ENCODE measurements at regions not wholly inside any gene's neighbourhood (a gene's known extent, or its start where the extent isn't known, plus 50 kb on each side); places are given as distances from the start of the nearest gene placed in this dataset.

- no peak for DNase-seq (ENCODE audit: low read depth)
- no peak overlapping the region for H3K4me3 ChIP-seq (ENCODE audit: low read length)
- TF ChIP-seq, protein P1, sequence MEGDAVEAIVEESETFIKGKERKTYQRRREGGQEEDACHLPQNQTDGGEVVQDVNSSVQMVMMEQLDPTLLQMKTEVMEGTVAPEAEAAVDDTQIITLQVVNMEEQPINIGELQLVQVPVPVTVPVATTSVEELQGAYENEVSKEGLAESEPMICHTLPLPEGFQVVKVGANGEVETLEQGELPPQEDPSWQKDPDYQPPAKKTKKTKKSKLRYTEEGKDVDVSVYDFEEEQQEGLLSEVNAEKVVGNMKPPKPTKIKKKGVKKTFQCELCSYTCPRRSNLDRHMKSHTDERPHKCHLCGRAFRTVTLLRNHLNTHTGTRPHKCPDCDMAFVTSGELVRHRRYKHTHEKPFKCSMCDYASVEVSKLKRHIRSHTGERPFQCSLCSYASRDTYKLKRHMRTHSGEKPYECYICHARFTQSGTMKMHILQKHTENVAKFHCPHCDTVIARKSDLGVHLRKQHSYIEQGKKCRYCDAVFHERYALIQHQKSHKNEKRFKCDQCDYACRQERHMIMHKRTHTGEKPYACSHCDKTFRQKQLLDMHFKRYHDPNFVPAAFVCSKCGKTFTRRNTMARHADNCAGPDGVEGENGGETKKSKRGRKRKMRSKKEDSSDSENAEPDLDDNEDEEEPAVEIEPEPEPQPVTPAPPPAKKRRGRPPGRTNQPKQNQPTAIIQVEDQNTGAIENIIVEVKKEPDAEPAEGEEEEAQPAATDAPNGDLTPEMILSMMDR (IDR thresholded peaks at IDR 0.05; ENCODE audit: insufficient read depth, low read depth, low read length, missing control alignments): no peak
Measured at GRCh38 chr6:122524056-122524455, 52.4 kb upstream of the SERINC1 start.

- no peak overlapping the region for H3K4me3 ChIP-seq (ENCODE audit: low read length)
- peak; percentile 75 for DNase-seq (ENCODE audit: low read depth)
- TF ChIP-seq, protein P1 (IDR thresholded peaks at IDR 0.05; ENCODE audit: insufficient read depth, low read depth, low read length, missing control alignments): peak; percentile 99
Measured at GRCh38 chr6:122530440-122531046, 58.9 kb upstream of the SERINC1 start.

- no peak overlapping the region for H3K4me3 ChIP-seq (ENCODE audit: low read length)
- no peak for DNase-seq (ENCODE audit: low read depth)
- TF ChIP-seq, protein P1 (IDR thresholded peaks at IDR 0.05; ENCODE audit: insufficient read depth, low read depth, low read length, missing control alignments): no peak
Measured at GRCh38 chr6:122548281-122548680, 61.9 kb upstream of the PKIB start.

GRCh38 chr6:122548820-122549219 is 61.4 kb upstream of the PKIB start:
- no peak for DNase-seq (ENCODE audit: low read depth)
- H3K4me3 ChIP-seq (ENCODE audit: low read length): no peak overlapping the region
- TF ChIP-seq, protein P1 (IDR thresholded peaks at IDR 0.05; ENCODE audit: insufficient read depth, low read depth, low read length, missing control alignments): no peak

GRCh38 chr6:122553697-122554096 is 56.5 kb upstream of the PKIB start:
- H3K4me3 ChIP-seq (ENCODE audit: low read length): no peak overlapping the region
- TF ChIP-seq, protein P1 (IDR thresholded peaks at IDR 0.05; ENCODE audit: insufficient read depth, low read depth, low read length, missing control alignments): no peak
- DNase-seq (ENCODE audit: low read depth): no peak

- H3K4me3 ChIP-seq (ENCODE audit: low read length): no peak overlapping the region
- TF ChIP-seq, protein P1 (IDR thresholded peaks at IDR 0.05; ENCODE audit: insufficient read depth, low read depth, low read length, missing control alignments): no peak
- no peak for DNase-seq (ENCODE audit: low read depth)
Measured at GRCh38 chr6:122555561-122555960, 54.6 kb upstream of the PKIB start.

DNA sequence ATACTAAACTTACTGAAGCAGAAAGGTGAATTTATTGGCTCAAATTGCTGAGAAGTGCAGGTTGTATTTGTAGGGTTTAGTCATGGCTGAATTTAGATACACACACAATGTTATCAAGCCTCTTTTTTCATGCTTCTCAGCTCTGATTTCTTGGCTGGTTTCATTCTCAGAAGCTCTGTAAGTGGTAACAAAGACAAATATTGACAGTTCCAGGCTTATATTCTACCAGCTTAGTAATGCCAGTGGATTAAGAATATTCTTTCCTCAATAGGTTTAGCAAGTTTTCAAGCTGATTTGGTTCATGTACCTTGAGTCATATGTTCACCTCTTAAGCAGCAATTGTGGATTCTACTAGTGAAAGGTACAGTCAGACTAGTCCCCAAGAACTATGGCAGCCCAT is 52.1 kb upstream of the PKIB start:
- no peak for DNase-seq (ENCODE audit: low read depth)
- no peak overlapping the region for H3K4me3 ChIP-seq (ENCODE audit: low read length)
- TF ChIP-seq, protein P1 (IDR thresholded peaks at IDR 0.05; ENCODE audit: insufficient read depth, low read depth, low read length, missing control alignments): no peak
